ENCODE measurements at regions not wholly inside any gene's neighbourhood (a gene's known extent, or its start where the extent isn't known, plus 50 kb on each side); places are given as distances from the start of the nearest gene placed in this dataset.

GRCh38 chr1:182299728-182300616 is 91.6 kb downstream of the GLUL start:
- TF ChIP-seq, protein P1, sequence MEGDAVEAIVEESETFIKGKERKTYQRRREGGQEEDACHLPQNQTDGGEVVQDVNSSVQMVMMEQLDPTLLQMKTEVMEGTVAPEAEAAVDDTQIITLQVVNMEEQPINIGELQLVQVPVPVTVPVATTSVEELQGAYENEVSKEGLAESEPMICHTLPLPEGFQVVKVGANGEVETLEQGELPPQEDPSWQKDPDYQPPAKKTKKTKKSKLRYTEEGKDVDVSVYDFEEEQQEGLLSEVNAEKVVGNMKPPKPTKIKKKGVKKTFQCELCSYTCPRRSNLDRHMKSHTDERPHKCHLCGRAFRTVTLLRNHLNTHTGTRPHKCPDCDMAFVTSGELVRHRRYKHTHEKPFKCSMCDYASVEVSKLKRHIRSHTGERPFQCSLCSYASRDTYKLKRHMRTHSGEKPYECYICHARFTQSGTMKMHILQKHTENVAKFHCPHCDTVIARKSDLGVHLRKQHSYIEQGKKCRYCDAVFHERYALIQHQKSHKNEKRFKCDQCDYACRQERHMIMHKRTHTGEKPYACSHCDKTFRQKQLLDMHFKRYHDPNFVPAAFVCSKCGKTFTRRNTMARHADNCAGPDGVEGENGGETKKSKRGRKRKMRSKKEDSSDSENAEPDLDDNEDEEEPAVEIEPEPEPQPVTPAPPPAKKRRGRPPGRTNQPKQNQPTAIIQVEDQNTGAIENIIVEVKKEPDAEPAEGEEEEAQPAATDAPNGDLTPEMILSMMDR (IDR thresholded peaks at IDR 0.05), result no peak
- TF ChIP-seq POLR2A (IDR thresholded peaks at IDR 0.05) (no peak), POLR2AphosphoS5 (IDR thresholded peaks at IDR 0.05) (no peak)
